DND-41 (cell line): ENCODE measurements at regions not wholly inside any gene's neighbourhood (a gene's known extent, or its start where the extent isn't known, plus 50 kb on each side); places are given as distances from the start of the nearest gene placed in this dataset.

ENCODE experiments used
- EZH2 ChIP-seq: IDR thresholded peaks from 3 replicates; pipeline ENCODE4 v1.6.1; 2012; ENCODE audit warnings: borderline replicate concordance, low read depth, mild to moderate bottlenecking, moderate library complexity, low read length, inconsistent platforms; ENCODE audit not compliant: severe bottlenecking
- TF ChIP-seq, protein P1 (sequence below): IDR thresholded peaks from 2 replicates; pipeline ENCODE4 v1.5.1; 2012; ENCODE audit warnings: borderline replicate concordance, low read length, moderate library complexity, mild to moderate bottlenecking; ENCODE audit not compliant: poor library complexity, severe bottlenecking; ENCODE audit errors: extremely low read depth

DNA sequence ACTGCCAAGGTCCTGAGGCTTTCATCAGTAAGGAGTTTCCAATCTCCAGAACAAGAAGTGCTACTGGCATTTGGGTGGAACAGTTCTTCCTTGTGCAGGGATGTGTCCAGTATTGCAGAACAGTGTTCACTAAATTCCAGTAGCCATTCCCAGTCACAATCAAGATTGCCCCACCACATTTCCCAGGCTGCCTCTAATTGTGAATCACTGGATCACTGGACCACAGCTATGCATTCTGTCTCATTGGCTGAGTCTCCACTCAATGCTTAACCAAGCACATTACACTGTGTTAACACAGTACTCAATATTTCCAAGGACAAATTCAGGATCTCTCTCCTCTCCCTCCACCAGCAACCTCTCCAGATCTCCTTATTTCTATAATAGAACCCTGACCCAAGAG is 160.2 kb upstream of the CCDC150 start:
- TF ChIP-seq, protein P1, sequence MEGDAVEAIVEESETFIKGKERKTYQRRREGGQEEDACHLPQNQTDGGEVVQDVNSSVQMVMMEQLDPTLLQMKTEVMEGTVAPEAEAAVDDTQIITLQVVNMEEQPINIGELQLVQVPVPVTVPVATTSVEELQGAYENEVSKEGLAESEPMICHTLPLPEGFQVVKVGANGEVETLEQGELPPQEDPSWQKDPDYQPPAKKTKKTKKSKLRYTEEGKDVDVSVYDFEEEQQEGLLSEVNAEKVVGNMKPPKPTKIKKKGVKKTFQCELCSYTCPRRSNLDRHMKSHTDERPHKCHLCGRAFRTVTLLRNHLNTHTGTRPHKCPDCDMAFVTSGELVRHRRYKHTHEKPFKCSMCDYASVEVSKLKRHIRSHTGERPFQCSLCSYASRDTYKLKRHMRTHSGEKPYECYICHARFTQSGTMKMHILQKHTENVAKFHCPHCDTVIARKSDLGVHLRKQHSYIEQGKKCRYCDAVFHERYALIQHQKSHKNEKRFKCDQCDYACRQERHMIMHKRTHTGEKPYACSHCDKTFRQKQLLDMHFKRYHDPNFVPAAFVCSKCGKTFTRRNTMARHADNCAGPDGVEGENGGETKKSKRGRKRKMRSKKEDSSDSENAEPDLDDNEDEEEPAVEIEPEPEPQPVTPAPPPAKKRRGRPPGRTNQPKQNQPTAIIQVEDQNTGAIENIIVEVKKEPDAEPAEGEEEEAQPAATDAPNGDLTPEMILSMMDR: no peak
- no peak for TF ChIP-seq EZH2
